ENCODE measurements at regions not wholly inside any gene's neighbourhood (a gene's known extent, or its start where the extent isn't known, plus 50 kb on each side); places are given as distances from the start of the nearest gene placed in this dataset.

GRCh38 chr18:10318691-10318970 lies 135.8 kb upstream of the APCDD1 start:
- Mint-ChIP-seq H3K9me3 (no peaks in the 10 kb centered on the region), H3K4me3 (no peak overlapping the region), H3K27ac (no peak overlapping the region), H3K36me3 (ENCODE audit: low read depth) (no peaks in the 10 kb centered on the region), H3K27me3 (ENCODE audit: insufficient read depth) (no peaks in the 10 kb centered on the region), H3K4me1 (ENCODE audit: low read depth) (no peaks in the 10 kb centered on the region)
- intact Hi-C loops (cut with micrococcal nuclease) = no loop called here
- no peak for DNase-seq (ENCODE audit: low spot score)

GRCh38 chr18:10319026-10319425 lies 135.4 kb upstream of the APCDD1 start:
- H3K4me3 Mint-ChIP-seq = no peak overlapping the region
- no peak for DNase-seq (ENCODE audit: low spot score)
- H3K36me3 Mint-ChIP-seq (ENCODE audit: low read depth) = no peaks in the 10 kb centered on the region
- H3K27me3 Mint-ChIP-seq (ENCODE audit: insufficient read depth) = no peaks in the 10 kb centered on the region
- H3K9me3 Mint-ChIP-seq = no peaks in the 10 kb centered on the region
- H3K4me1 Mint-ChIP-seq (ENCODE audit: low read depth) = no peaks in the 10 kb centered on the region
- H3K27ac Mint-ChIP-seq = no peak overlapping the region
- intact Hi-C loops (cut with micrococcal nuclease) = no loop called here

GRCh38 chr18:10319914-10320600 lies 134.4 kb upstream of the APCDD1 start:
- Mint-ChIP-seq H3K4me3 (no peak overlapping the region), H3K27ac (no peak overlapping the region), H3K27me3 (ENCODE audit: insufficient read depth) (no peaks in the 10 kb centered on the region), H3K36me3 (ENCODE audit: low read depth) (no peaks in the 10 kb centered on the region), H3K9me3 (no peaks in the 10 kb centered on the region), H3K4me1 (ENCODE audit: low read depth) (no peaks in the 10 kb centered on the region)
- no peak for DNase-seq (ENCODE audit: low spot score)
- intact Hi-C loops (cut with micrococcal nuclease) = no loop called here

- Mint-ChIP-seq H3K36me3 (ENCODE audit: low read depth) (no peaks in the 10 kb centered on the region), H3K27me3 (ENCODE audit: insufficient read depth) (no peaks in the 10 kb centered on the region), H3K27ac (no peak overlapping the region), H3K4me3 (no peak overlapping the region), H3K4me1 (ENCODE audit: low read depth) (no peaks in the 10 kb centered on the region), H3K9me3 (no peaks in the 10 kb centered on the region)
- no peak for DNase-seq (ENCODE audit: low spot score)
- intact Hi-C loops (cut with micrococcal nuclease) = no loop called here
Measured at GRCh38 chr18:10320791-10321190, 133.6 kb upstream of the APCDD1 start.

- Mint-ChIP-seq H3K4me1 (ENCODE audit: low read depth) (no peaks in the 10 kb centered on the region), H3K4me3 (no peak overlapping the region), H3K36me3 (ENCODE audit: low read depth) (no peaks in the 10 kb centered on the region), H3K27ac (no peak overlapping the region), H3K9me3 (no peaks in the 10 kb centered on the region), H3K27me3 (ENCODE audit: insufficient read depth) (no peaks in the 10 kb centered on the region)
- no peak for DNase-seq (ENCODE audit: low spot score)
- intact Hi-C loops (cut with micrococcal nuclease) = no loop called here
Measured at GRCh38 chr18:10321576-10321975, 132.9 kb upstream of the APCDD1 start.

GRCh38 chr18:10322004-10322403 lies 132.4 kb upstream of the APCDD1 start:
- intact Hi-C loops (cut with micrococcal nuclease) = no loop called here
- peaks cover under 1% of the 10 kb centered on the region for H3K27me3 Mint-ChIP-seq (ENCODE audit: insufficient read depth)
- H3K4me1 Mint-ChIP-seq (ENCODE audit: low read depth) = no peaks in the 10 kb centered on the region
- H3K4me3 Mint-ChIP-seq = no peak overlapping the region
- H3K27ac Mint-ChIP-seq = no peak overlapping the region
- H3K9me3 Mint-ChIP-seq = no peaks in the 10 kb centered on the region
- H3K36me3 Mint-ChIP-seq (ENCODE audit: low read depth) = no peaks in the 10 kb centered on the region
- no peak for DNase-seq (ENCODE audit: low spot score)

- Mint-ChIP-seq H3K27ac (no peak overlapping the region), H3K4me1 (ENCODE audit: low read depth) (no peaks in the 10 kb centered on the region), H3K36me3 (ENCODE audit: low read depth) (no peaks in the 10 kb centered on the region), H3K27me3 (ENCODE audit: insufficient read depth) (peaks cover 4% of the 10 kb centered on the region), H3K9me3 (no peaks in the 10 kb centered on the region), H3K4me3 (no peak overlapping the region)
- intact Hi-C loops (cut with micrococcal nuclease) = no loop called here
- DNase-seq (ENCODE audit: low spot score) = no peak
Measured at GRCh38 chr18:10322435-10322834, 132.0 kb upstream of the APCDD1 start.

GRCh38 chr18:10329101-10329500 lies 125.3 kb upstream of the APCDD1 start:
- intact Hi-C loops (cut with micrococcal nuclease) = no loop called here

GRCh38 chr18:10330428-10330827 lies 124.0 kb upstream of the APCDD1 start:
- H3K36me3 Mint-ChIP-seq (ENCODE audit: low read depth) = no peaks in the 10 kb centered on the region
- no peak for DNase-seq (ENCODE audit: low spot score)
- H3K4me3 Mint-ChIP-seq = no peak overlapping the region
- H3K27ac Mint-ChIP-seq = no peak overlapping the region
- H3K4me1 Mint-ChIP-seq (ENCODE audit: low read depth) = no peaks in the 10 kb centered on the region
- no peaks in the 10 kb centered on the region for H3K9me3 Mint-ChIP-seq
- intact Hi-C loops (cut with micrococcal nuclease) = no loop called here
- peaks cover 7% of the 10 kb centered on the region for H3K27me3 Mint-ChIP-seq (ENCODE audit: insufficient read depth)

More at GRCh38 chr18:10329101-10329500, 125.3 kb upstream of the APCDD1 start:
- Mint-ChIP-seq H3K27me3 (ENCODE audit: insufficient read depth) (peaks cover 7% of the 10 kb centered on the region), H3K36me3 (ENCODE audit: low read depth) (no peaks in the 10 kb centered on the region), H3K27ac (no peak overlapping the region), H3K9me3 (no peaks in the 10 kb centered on the region), H3K4me1 (ENCODE audit: low read depth) (no peaks in the 10 kb centered on the region), H3K4me3 (no peak overlapping the region)
- DNase-seq (ENCODE audit: low spot score) = no peak

- H3K9me3 Mint-ChIP-seq = no peaks in the 10 kb centered on the region
- no peak overlapping the region for H3K27ac Mint-ChIP-seq
- no peak overlapping the region for H3K4me3 Mint-ChIP-seq
- H3K4me1 Mint-ChIP-seq (ENCODE audit: low read depth) = no peaks in the 10 kb centered on the region
- DNase-seq (ENCODE audit: low spot score) = no peak
- H3K27me3 Mint-ChIP-seq (ENCODE audit: insufficient read depth) = peaks cover 7% of the 10 kb centered on the region
- H3K36me3 Mint-ChIP-seq (ENCODE audit: low read depth) = no peaks in the 10 kb centered on the region
- intact Hi-C loops (cut with micrococcal nuclease) = no loop called here
Measured at GRCh38 chr18:10332452-10332851, 122.0 kb upstream of the APCDD1 start.

- H3K36me3 Mint-ChIP-seq (ENCODE audit: low read depth) = no peaks in the 10 kb centered on the region
- no peak overlapping the region for H3K4me3 Mint-ChIP-seq
- no peaks in the 10 kb centered on the region for H3K4me1 Mint-ChIP-seq (ENCODE audit: low read depth)
- peaks cover 5% of the 10 kb centered on the region for H3K9me3 Mint-ChIP-seq
- H3K27me3 Mint-ChIP-seq (ENCODE audit: insufficient read depth) = peaks cover 7% of the 10 kb centered on the region
- intact Hi-C loops (cut with micrococcal nuclease) = no loop called here
- no peak for DNase-seq (ENCODE audit: low spot score)
- H3K27ac Mint-ChIP-seq = no peak overlapping the region
Measured at GRCh38 chr18:10336749-10337350, 117.6 kb upstream of the APCDD1 start.

GRCh38 chr18:10340821-10341220 lies 113.6 kb upstream of the APCDD1 start:
- Mint-ChIP-seq H3K9me3 (peaks cover 5% of the 10 kb centered on the region), H3K4me1 (ENCODE audit: low read depth) (no peaks in the 10 kb centered on the region), H3K27ac (no peak overlapping the region), H3K36me3 (ENCODE audit: low read depth) (no peaks in the 10 kb centered on the region), H3K4me3 (no peak overlapping the region), H3K27me3 (ENCODE audit: insufficient read depth) (peaks cover 5% of the 10 kb centered on the region)
- intact Hi-C loops (cut with micrococcal nuclease) = no loop called here
- no peak for DNase-seq (ENCODE audit: low spot score)

- Mint-ChIP-seq H3K4me3 (no peak overlapping the region), H3K4me1 (ENCODE audit: low read depth) (no peaks in the 10 kb centered on the region), H3K36me3 (ENCODE audit: low read depth) (no peaks in the 10 kb centered on the region), H3K27me3 (ENCODE audit: insufficient read depth) (no peaks in the 10 kb centered on the region), H3K9me3 (peaks cover 5% of the 10 kb centered on the region), H3K27ac (no peak overlapping the region)
- intact Hi-C loops (cut with micrococcal nuclease) = no loop called here
- no peak for DNase-seq (ENCODE audit: low spot score)
Measured at GRCh38 chr18:10343778-10344177, 110.7 kb upstream of the APCDD1 start.
